IMR-90 (cell line): ENCODE measurements at regions not wholly inside any gene's neighbourhood (a gene's known extent, or its start where the extent isn't known, plus 50 kb on each side); places are given as distances from the start of the nearest gene placed in this dataset.

Experiments
- ATAC-seq: fragments of 200-7000 bp; cut with Tn5 transposase; 2 replicates; pipeline ENCODE4 v1.9.1; 2020; ENCODE audit warnings: low read depth, mild to moderate bottlenecking, moderate library complexity
- BruUV-seq: library from RNA; stranded (reverse); fragments of 400-500 nt; replicated peaks from 2 replicates; lab custom pipeline; 2021; lab: Mats Ljungman, UMichigan
- CTCF ChIA-PET: fragments of 300-600 bp; formaldehyde crosslinking; extraction: SDS; loops from one replicate; lab custom pipeline; 2021; ENCODE audit warnings: antibody characterized with exemption; lab: Yijun Ruan, JAX
- POLR2A ChIA-PET: fragments of 300-600 bp; sonication (Branson Sonifier 250); formaldehyde crosslinking; loops from one replicate; lab custom pipeline; 2022; ENCODE audit warnings: antibody characterized with exemption; ENCODE audit not compliant: unreplicated experiment; lab: Charles Lee
- DNase-seq: peaks from one replicate; pipeline ENCODE4 v3.0.0; 2013
- H2AFZ ChIP-seq: replicated peaks from 2 replicates; pipeline ENCODE3; 2013; ENCODE audit warnings: low read length, mild to moderate bottlenecking; ENCODE audit not compliant: poor library complexity
- H2AK5ac ChIP-seq: 2 replicates; pipeline ENCODE4 v1.6.1; 2013; ENCODE audit warnings: low read depth, low read length, inconsistent platforms
- H2AK9ac ChIP-seq: replicated peaks from 2 replicates; pipeline ENCODE3; 2013; ENCODE audit warnings: mild to moderate bottlenecking, low read depth, low read length, moderate library complexity; ENCODE audit not compliant: poor library complexity
- H2BK120ac ChIP-seq: 2 replicates; pipeline ENCODE4 v1.6.1; 2013; ENCODE audit warnings: low read depth, low read length, inconsistent platforms
- H2BK15ac ChIP-seq: 3 replicates; pipeline ENCODE4 v1.6.1; 2013; ENCODE audit warnings: low read depth, low read length, inconsistent platforms
- H2BK20ac ChIP-seq: 2 replicates; pipeline ENCODE4 v1.6.1; 2013; ENCODE audit warnings: low read depth, mild to moderate bottlenecking, inconsistent platforms, low read length, moderate library complexity
- H2BK5ac ChIP-seq: 2 replicates; pipeline ENCODE4 v1.6.1; 2013; ENCODE audit warnings: mild to moderate bottlenecking, low read depth, low read length, inconsistent platforms; ENCODE audit not compliant: poor library complexity, severe bottlenecking
- H3K14ac ChIP-seq: replicated peaks from 2 replicates; pipeline ENCODE4 v1.6.1; 2013; ENCODE audit warnings: low read depth, low read length, inconsistent platforms
- H3K18ac ChIP-seq: 2 replicates; pipeline ENCODE4 v1.6.1; 2013; ENCODE audit warnings: low read depth, low read length, control low read depth
- H3K23ac ChIP-seq: 2 replicates; pipeline ENCODE4 v1.6.1; 2013; ENCODE audit warnings: low read depth, low read length, inconsistent platforms
- H3K27ac ChIP-seq: 2 replicates; pipeline ENCODE4 v1.5.1; 2013; ENCODE audit warnings: mild to moderate bottlenecking, control low read depth, low read length; ENCODE audit not compliant: insufficient read depth
- H3K27me3 ChIP-seq: 2 replicates; pipeline ENCODE4 v1.6.1; 2013; ENCODE audit warnings: low read length; ENCODE audit not compliant: control insufficient read depth, insufficient read depth
- H3K36me3 ChIP-seq: 2 replicates; pipeline ENCODE4 v1.6.1; 2013; ENCODE audit warnings: low read length, mixed read lengths; ENCODE audit not compliant: control insufficient read depth, insufficient read depth
- H3K4ac ChIP-seq: 2 replicates; pipeline ENCODE4 v1.6.1; 2013; ENCODE audit warnings: low read depth, low read length, inconsistent platforms
- H3K4me1 ChIP-seq: 2 replicates; pipeline ENCODE4 v1.6.1; 2013; ENCODE audit warnings: low read length, mixed read lengths; ENCODE audit not compliant: control insufficient read depth, insufficient read depth
- H3K4me2 ChIP-seq: 2 replicates; pipeline ENCODE4 v1.6.1; 2013; ENCODE audit warnings: low read depth, mild to moderate bottlenecking, control low read depth, low read length, moderate library complexity
- H3K4me3 ChIP-seq: 2 replicates; pipeline ENCODE4 v1.5.1; 2013; ENCODE audit warnings: low read depth, mild to moderate bottlenecking, control low read depth, low read length, moderate library complexity; ENCODE audit not compliant: insufficient read depth
- H3K56ac ChIP-seq: 2 replicates; pipeline ENCODE4 v1.6.1; 2013; ENCODE audit warnings: low read length, inconsistent platforms; ENCODE audit not compliant: insufficient read depth; ENCODE audit errors: extremely low read depth
- H3K79me1 ChIP-seq, 2 experiments: 2 replicates each; pipeline ENCODE4 v1.6.1; 2013; ENCODE audit warnings: low read length in 2 of 2, inconsistent platforms in 1 of 2, low read depth in 1 of 2
- H3K9ac ChIP-seq: 2 replicates; pipeline ENCODE4 v1.6.1; 2013; ENCODE audit warnings: low read depth, low read length, control low read depth
- H3K9me1 ChIP-seq: 2 replicates; pipeline ENCODE4 v1.6.1; 2013; ENCODE audit warnings: low read length, inconsistent platforms; ENCODE audit not compliant: insufficient read depth
- H3K9me3 ChIP-seq: 2 replicates; pipeline ENCODE4 v1.6.1; 2013; ENCODE audit warnings: low read length; ENCODE audit not compliant: control insufficient read depth, insufficient read depth
- H4K20me1 ChIP-seq: 2 replicates; pipeline ENCODE4 v1.6.1; 2013; ENCODE audit warnings: low read length, inconsistent platforms; ENCODE audit not compliant: insufficient read depth
- H4K5ac ChIP-seq: 2 replicates; pipeline ENCODE4 v1.6.1; 2013; ENCODE audit warnings: mild to moderate bottlenecking, low read depth, low read length, control low read depth
- H4K8ac ChIP-seq, 2 experiments: 2 replicates each; pipeline ENCODE4 v1.6.1; 2013; ENCODE audit warnings: low read depth in 2 of 2, low read length in 2 of 2, control low read depth in 1 of 2, inconsistent platforms in 1 of 2
- H4K91ac ChIP-seq: 2 replicates; pipeline ENCODE4 v1.6.1; 2013; ENCODE audit warnings: low read depth, low read length, inconsistent platforms; ENCODE audit not compliant: insufficient read depth
- BHLHE40 ChIP-seq: fragments of 150-350 bp; IDR thresholded peaks from 2 replicates; pipeline ENCODE4 v1.6.1; 2016; ENCODE audit warnings: mild to moderate bottlenecking, low read depth, low read length
- CEBPB ChIP-seq: IDR thresholded peaks from 2 replicates; pipeline ENCODE4 v1.6.1; 2012; ENCODE audit warnings: low read depth, low read length, improper control_type of control experiment
- CHD1 ChIP-seq: IDR thresholded peaks from 2 replicates; pipeline ENCODE4 v1.6.1; 2012; ENCODE audit warnings: low read depth, low read length, improper control_type of control experiment
- CTCF ChIP-seq: conservative IDR thresholded peaks from 2 replicates; pipeline ENCODE4 v1.5.1; 2012; ENCODE audit warnings: mild to moderate bottlenecking, low read depth, low read length, improper control_type of control experiment
- ELK1 ChIP-seq: fragments of 150-350 bp; IDR thresholded peaks from 2 replicates; pipeline ENCODE4 v1.6.1; 2016; ENCODE audit warnings: low read depth, mild to moderate bottlenecking, low read length, moderate library complexity, borderline replicate concordance
- FOS ChIP-seq: fragments of 150-350 bp; IDR thresholded peaks from 2 replicates; pipeline ENCODE4 v1.6.1; 2016; ENCODE audit warnings: low read depth, low read length
- MAFK ChIP-seq: IDR thresholded peaks from 2 replicates; pipeline ENCODE4 v1.6.1; 2012; ENCODE audit warnings: low read depth, low read length, improper control_type of control experiment
- MAZ ChIP-seq: IDR thresholded peaks from 2 replicates; pipeline ENCODE4 v1.6.1; 2012; ENCODE audit warnings: low read depth, mild to moderate bottlenecking, low read length, improper control_type of control experiment, moderate library complexity, borderline replicate concordance
- MXI1 ChIP-seq: IDR thresholded peaks from 2 replicates; pipeline ENCODE4 v1.6.1; 2012; ENCODE audit warnings: low read depth, mild to moderate bottlenecking, low read length, moderate library complexity, borderline replicate concordance
- NFE2L2 ChIP-seq: fragments of 150-350 bp; IDR thresholded peaks from 2 replicates; pipeline ENCODE4 v1.6.1; 2016; ENCODE audit warnings: low read depth, mild to moderate bottlenecking, low read length
- POLR2A ChIP-seq: IDR thresholded peaks from 2 replicates; pipeline ENCODE4 v1.6.1; 2012; ENCODE audit warnings: mild to moderate bottlenecking, low read depth, low read length
- RAD21 ChIP-seq: IDR thresholded peaks from 2 replicates; pipeline ENCODE4 v1.6.1; 2012; ENCODE audit warnings: low read length, improper control_type of control experiment
- RCOR1 ChIP-seq: IDR thresholded peaks from 2 replicates; pipeline ENCODE4 v1.6.1; 2012; ENCODE audit warnings: mild to moderate bottlenecking, low read length, improper control_type of control experiment; ENCODE audit not compliant: insufficient replicate concordance
- RFX5 ChIP-seq: IDR thresholded peaks from 2 replicates; pipeline ENCODE4 v1.8.0; 2012; ENCODE audit warnings: low read depth, mild to moderate bottlenecking, low read length, moderate library complexity
- SMC3 ChIP-seq: fragments of 150-350 bp; IDR thresholded peaks from 2 replicates; pipeline ENCODE4 v1.6.1; 2016; ENCODE audit warnings: low read depth, mild to moderate bottlenecking, antibody characterized with exemption, low read length, moderate library complexity
- USF2 ChIP-seq: fragments of 150-350 bp; IDR thresholded peaks from 2 replicates; pipeline ENCODE4 v1.6.1; 2017; ENCODE audit warnings: mild to moderate bottlenecking, antibody characterized with exemption, low read length, low read depth
- WGBS, 2 experiments: methylation state at CpG; one replicate each; pipeline versions ENCODE4 v1.1.5 to v1.1.7; 2013; ENCODE audit warnings: missing lambda C conversion rate in 2 of 2; ENCODE audit not compliant: insufficient read length in 1 of 2; ENCODE audit errors: extremely low coverage in 2 of 2; 5-methylcytosine and 5-hydroxymethylcytosine counted together
- dilution Hi-C: fragments of 300-500 bp; cut with HindIII; formaldehyde crosslinking; loops from one replicate; pipeline ENCODE4 v1.14.3; 2018; ENCODE audit warnings: low sequenced_read_pairs; ENCODE audit not compliant: unreplicated experiment
- in situ Hi-C: fragments of 300-500 bp; cut with MboI; formaldehyde crosslinking; loops from 3 replicates; pipeline ENCODE4 v1.14.3; 2019; ENCODE audit warnings: low sequenced_read_pairs, inconsistent platforms, mixed read lengths
- intact Hi-C: fragments of 100-400 bp; cut with micrococcal nuclease; formaldehyde crosslinking; loops from 2 replicates; pipeline ENCODE4 v1.10.0; 2022

DNA sequence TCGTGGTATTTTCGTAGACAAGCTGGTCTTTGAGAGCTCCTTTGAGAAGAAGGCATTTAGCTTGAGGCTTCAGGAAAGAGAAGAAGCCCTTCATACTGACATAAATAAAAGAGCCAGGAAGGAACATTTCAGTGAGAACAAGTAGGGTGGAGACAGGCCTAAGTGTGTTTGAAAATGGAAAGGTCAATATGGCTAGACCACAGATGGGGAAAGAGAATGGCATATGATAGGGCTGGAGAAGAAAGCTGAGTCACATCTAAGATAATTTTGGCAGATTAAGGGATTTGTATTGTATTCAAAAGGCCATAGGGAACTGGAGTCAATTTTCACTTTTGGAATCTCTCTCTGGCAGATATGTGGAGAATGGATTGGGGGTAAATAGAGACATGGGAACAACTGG lies 374.9 kb downstream of the TMEM38B start:
- WGBS, 2 experiments, result no CpG with 5 or more reads among the region's 2 CpGs
- CTCF ChIA-PET, result no interaction called here
- Histone ChIP-seq H3K4me1 (no peaks in the 10 kb centered on the region), H2BK15ac (no peak overlapping the region), H2BK5ac (no peak overlapping the region), H2AK9ac (no peak overlapping the region), H3K23ac (no peak overlapping the region), H3K9me1 (no peaks in the 10 kb centered on the region), H3K9ac (no peak overlapping the region), H3K4me2 (no peak overlapping the region), H2BK20ac (no peak overlapping the region), H3K14ac (no peak overlapping the region), H2AFZ (no peak overlapping the region), H3K4ac (no peak overlapping the region), H3K9me3 (peaks cover 7% of the 10 kb centered on the region), H3K18ac (no peak overlapping the region), H3K79me1 (no peaks in the 10 kb centered on the region), H4K20me1 (no peaks in the 10 kb centered on the region), H3K27ac (no peak overlapping the region), H4K91ac (no peak overlapping the region), H3K56ac (no peak overlapping the region), H2AK5ac (no peak overlapping the region), H4K5ac (no peak overlapping the region), H3K36me3 (no peaks in the 10 kb centered on the region), H3K4me3 (no peak overlapping the region), H3K27me3 (no peaks in the 10 kb centered on the region), H4K8ac (no peak overlapping the region), H2BK120ac (no peak overlapping the region)
- in situ Hi-C loops, result no loop called here
- TF ChIP-seq MXI1 (no peak), CHD1 (no peak), FOS (no peak), USF2 (no peak), CEBPB (no peak), ELK1 (no peak), NFE2L2 (no peak), POLR2A (no peak), MAZ (no peak), SMC3 (no peak), RAD21 (no peak), CTCF (no peak), BHLHE40 (no peak), RFX5 (no peak), MAFK (no peak), RCOR1 (no peak)
- POLR2A ChIA-PET, result no interaction called here
- no TSS peak for BruUV-seq
- ATAC-seq, result no peak
- intact Hi-C loops, result no loop called here
- dilution Hi-C loops, result no loop called here
- no peak for DNase-seq
